ENCODE measurements at regions not wholly inside any gene's neighbourhood (a gene's known extent, or its start where the extent isn't known, plus 50 kb on each side); places are given as distances from the start of the nearest gene placed in this dataset.

GRCh38 chr3:78050276-78051065 lies 1010.6 kb downstream of the ROBO2 start:
- no peak for DNase-seq (ENCODE audit: extremely low read depth, low read depth)
- H3K4me3 ChIP-seq (replicated peaks; ENCODE audit: low read depth, low read length), result no peak overlapping the region
- no peak for TF ChIP-seq CTCF (IDR thresholded peaks at IDR 0.05; ENCODE audit: low read depth, low read length, missing control alignments)

DNA sequence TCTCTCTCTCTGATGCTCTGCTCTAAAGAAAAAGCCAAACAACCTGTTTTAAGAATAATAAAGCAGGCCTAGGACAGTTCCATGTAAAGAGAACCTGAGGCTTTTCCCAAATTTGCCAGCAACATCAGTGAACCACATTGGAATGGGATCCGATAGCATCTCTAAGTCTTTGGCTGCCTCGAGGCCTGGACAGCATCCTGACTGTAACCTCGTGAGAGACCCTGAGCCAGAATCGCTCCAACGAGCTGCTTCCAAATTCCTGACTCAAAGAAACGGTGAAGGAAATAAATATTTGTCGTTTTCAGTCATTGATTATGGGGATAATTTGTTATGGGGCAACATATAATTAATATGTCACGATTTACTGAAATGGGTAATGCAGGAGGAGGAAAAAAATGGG lies 1012.8 kb downstream of the ROBO2 start:
- DNase-seq (ENCODE audit: extremely low read depth, low read depth), result no peak
- no peak for TF ChIP-seq CTCF (IDR thresholded peaks at IDR 0.05; ENCODE audit: low read depth, low read length, missing control alignments)
- H3K4me3 ChIP-seq (replicated peaks; ENCODE audit: low read depth, low read length), result no peak overlapping the region

DNA sequence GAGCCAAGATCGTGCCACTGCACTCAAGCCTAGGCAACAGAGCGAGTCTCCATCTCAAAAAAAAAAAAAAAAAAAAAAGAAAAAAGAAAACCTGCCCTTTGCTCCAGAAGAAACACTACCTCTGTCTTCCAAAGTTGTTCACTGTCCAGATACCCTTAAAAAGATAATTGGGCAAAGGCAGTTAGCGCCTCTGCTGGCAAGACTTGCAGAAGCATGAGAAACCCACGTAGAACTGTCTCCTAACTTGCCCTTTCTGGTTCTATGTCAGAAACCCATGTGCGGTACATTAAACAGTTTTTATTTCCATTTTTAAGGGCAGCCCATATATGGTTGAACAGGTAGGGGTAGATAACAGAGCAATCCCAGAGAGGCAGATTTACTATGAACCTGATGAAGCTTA lies 1026.4 kb downstream of the ROBO2 start:
- no peak overlapping the region for H3K4me3 ChIP-seq (replicated peaks; ENCODE audit: low read depth, low read length)
- no peak for DNase-seq (ENCODE audit: extremely low read depth, low read depth)
- no peak for TF ChIP-seq CTCF (IDR thresholded peaks at IDR 0.05; ENCODE audit: low read depth, low read length, missing control alignments)

GRCh38 chr3:78070188-78070587 lies 1030.3 kb downstream of the ROBO2 start:
- DNase-seq (ENCODE audit: extremely low read depth, low read depth), result no peak
- no peak overlapping the region for H3K4me3 ChIP-seq (replicated peaks; ENCODE audit: low read depth, low read length)
- TF ChIP-seq CTCF (IDR thresholded peaks at IDR 0.05; ENCODE audit: low read depth, low read length, missing control alignments), result no peak

- H3K4me3 ChIP-seq (replicated peaks; ENCODE audit: low read depth, low read length), result no peak overlapping the region
- no peak for DNase-seq (ENCODE audit: extremely low read depth, low read depth)
- no peak for TF ChIP-seq CTCF (IDR thresholded peaks at IDR 0.05; ENCODE audit: low read depth, low read length, missing control alignments)
Observed at GRCh38 chr3:78076379-78076778, 1036.5 kb downstream of the ROBO2 start.

GRCh38 chr3:78077178-78077577 lies 1037.3 kb downstream of the ROBO2 start:
- DNase-seq (ENCODE audit: extremely low read depth, low read depth), result no peak
- TF ChIP-seq CTCF (IDR thresholded peaks at IDR 0.05; ENCODE audit: low read depth, low read length, missing control alignments), result no peak
- H3K4me3 ChIP-seq (replicated peaks; ENCODE audit: low read depth, low read length), result no peak overlapping the region

- no peak overlapping the region for H3K4me3 ChIP-seq (replicated peaks; ENCODE audit: low read depth, low read length)
- TF ChIP-seq CTCF (IDR thresholded peaks at IDR 0.05; ENCODE audit: low read depth, low read length, missing control alignments), result no peak
- DNase-seq (ENCODE audit: extremely low read depth, low read depth), result no peak
Observed at GRCh38 chr3:78077842-78078241, 1037.9 kb downstream of the ROBO2 start.
